Fibroblast of skin of left biceps (primary cell): ENCODE measurements at regions not wholly inside any gene's neighbourhood (a gene's known extent, or its start where the extent isn't known, plus 50 kb on each side); places are given as distances from the start of the nearest gene placed in this dataset.

Experiments used
- DNase-seq, 2 experiments: peaks; one replicate each; pipeline ENCODE4 v3.0.0-alpha.2; 2013; ENCODE audit warnings: low read depth in 2 of 2

DNA sequence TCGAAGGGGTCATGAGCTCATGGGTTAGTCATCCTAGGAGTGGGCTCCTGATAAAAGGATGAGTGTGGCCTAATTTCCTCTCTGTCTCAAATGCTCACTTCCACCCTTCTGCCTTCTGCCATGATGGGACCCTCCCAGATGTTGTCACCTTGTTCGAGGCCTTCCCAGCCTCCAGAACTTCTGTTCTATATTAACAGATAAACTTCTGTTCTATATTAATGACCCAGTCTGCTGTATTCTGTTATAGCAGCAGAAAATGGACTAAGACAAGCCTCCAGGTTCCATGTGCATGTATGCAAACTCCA, 583.2 kb downstream of the GLRX3 start:
- no peak for DNase-seq

DNA sequence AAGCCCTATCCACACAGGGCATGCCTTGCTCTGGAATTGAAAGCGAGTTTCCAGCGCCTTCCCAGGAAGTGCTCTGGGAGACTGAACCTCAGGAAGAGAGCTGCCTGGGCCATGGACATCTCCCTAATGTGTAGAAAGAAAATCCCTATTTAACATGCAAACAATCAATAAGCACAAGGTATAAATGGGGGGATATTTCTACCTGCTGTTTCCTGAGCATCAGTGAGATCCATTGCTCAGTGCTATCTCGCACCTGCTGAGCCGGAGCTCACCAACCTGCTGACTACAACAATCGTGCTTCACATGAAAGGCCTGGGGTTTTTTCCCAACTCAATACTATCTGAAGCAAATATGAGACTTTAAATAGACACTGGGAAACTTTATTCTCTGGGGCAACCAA, 584.0 kb downstream of the GLRX3 start:
- DNase-seq = no peak

DNA sequence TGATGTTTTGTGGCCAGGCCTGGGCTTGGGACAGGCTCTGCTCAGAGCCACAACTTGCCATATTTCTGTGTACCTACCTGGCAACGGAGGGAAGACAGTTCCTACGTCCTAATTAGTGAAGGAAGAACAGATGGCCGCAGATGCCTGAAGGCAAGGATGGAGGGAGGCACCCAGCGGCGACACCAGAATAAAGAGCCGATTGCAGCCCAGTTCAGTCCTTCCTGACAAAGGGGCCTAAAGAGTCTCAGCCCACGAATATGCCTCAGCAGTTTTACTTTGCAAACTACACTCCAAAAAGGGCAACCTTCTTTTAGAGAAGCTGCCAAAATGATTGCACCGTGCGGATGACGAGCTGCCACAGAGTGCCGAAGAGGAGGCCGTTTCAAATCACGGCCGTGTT, 585.8 kb downstream of the GLRX3 start:
- DNase-seq = no peak

DNA sequence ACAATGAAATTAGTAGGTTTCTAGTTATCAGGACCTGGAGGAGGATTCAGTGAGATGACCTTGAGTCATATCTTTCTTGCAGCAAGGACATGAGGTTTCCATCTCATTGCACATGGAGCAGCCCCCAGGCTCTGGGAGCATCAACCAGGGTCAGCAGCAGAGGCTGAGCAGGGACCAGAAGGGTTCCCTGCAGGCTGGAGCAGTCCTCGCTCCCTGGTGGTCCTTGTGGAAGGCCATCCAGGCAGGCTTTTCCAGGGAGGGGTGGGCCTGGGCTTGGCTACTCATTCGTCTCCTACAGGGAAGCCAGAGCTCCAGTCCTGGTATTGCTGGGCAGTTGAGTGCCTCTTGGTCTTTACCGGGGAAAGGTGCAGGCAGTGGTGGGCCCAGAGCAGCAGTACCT, 587.5 kb downstream of the GLRX3 start:
- DNase-seq = no peak

DNA sequence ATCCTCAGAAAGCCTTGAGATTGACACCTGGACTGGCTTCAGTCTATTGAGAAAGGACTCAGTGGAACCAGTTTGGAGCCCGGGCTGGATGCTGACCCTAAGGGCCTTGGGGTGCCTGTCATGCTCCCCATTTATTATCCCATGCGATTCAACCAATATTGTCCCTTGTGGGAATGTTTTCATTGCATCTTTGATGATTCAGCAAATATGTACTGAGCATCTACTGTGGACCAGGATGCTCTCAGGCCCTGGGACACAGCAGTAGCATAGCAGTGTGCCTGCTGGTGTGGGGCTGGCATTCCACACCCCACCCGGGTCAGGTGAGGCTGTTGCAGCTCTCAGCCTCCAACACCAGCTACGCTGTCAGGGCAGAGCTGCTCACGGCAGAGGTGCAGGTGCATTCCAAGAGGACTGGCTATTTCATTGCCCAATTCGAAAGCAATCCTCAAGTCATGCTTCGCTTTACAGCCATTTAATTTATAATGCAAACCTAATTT, 586.0 kb downstream of the TCERG1L start:
- no peak for DNase-seq

DNA sequence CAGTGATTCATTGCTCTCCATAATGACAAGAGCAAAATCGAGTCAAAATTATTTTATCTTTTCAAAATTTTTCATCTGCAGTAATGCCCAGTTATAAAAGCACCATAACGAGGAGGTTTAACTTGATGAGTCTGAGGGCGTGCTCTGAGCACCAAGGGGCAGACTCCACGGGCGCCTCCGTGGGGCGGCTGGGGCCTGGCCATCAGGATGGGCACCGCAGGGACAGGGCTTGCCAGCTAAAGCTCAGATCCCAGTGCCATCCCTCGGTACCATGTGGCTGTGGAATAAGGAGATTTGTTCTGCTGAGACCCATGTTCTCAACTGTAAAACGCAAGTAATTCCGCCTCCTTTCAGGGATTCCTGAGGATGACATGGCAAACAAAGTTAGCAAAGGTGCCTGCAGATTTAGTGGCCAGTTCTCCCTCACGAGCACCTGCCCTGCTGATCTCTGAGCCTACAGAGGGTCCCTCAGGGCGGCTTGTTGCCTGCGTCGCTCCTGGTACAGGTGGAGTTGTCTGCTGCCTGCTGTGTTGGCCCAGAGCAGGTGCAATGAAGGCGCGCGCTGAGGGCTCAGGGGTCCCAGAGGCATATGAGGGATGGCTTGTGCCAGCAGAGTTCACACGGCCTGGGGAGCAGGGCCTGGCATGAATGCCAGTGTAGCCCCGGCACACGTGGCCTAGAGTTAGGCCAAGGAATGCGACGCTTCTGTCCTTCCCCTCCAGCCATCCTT, 584.4 kb downstream of the TCERG1L start:
- no peak for DNase-seq

DNA sequence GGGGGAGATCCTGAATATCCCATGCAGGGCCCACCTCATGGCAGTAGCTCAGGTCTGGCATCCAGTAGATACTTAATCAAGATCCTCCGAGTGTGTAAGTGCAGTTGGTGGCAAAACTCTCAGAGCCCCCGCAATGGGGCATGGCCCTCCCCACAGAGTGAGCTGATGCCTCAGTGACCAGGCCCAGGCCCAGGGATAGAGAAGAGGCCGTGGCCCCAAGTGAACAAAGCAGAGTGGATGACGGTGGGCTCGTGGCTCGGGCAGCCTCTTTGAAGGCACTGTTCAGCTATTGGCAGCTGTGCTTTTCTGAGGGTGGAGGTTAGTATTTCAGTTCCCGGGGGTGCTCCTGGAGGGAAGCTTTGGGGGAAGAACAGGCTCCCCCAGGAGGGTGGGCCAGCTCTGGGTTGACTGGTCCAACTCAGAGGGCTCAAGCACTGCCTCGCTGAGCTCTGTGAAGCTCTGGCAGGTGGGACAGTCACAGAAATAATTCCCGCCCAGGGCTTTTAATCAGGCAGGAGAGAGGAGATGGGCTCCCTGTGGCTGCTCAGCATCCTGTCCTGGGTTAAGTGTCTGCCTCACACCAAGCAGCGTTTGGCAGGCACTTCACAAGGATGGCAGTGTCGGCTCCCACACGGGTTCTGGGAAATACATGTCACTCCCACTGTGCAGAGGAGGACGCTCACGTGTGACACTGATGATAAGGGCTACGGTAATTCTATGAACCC, 583.6 kb downstream of the TCERG1L start:
- DNase-seq = no peak

DNA sequence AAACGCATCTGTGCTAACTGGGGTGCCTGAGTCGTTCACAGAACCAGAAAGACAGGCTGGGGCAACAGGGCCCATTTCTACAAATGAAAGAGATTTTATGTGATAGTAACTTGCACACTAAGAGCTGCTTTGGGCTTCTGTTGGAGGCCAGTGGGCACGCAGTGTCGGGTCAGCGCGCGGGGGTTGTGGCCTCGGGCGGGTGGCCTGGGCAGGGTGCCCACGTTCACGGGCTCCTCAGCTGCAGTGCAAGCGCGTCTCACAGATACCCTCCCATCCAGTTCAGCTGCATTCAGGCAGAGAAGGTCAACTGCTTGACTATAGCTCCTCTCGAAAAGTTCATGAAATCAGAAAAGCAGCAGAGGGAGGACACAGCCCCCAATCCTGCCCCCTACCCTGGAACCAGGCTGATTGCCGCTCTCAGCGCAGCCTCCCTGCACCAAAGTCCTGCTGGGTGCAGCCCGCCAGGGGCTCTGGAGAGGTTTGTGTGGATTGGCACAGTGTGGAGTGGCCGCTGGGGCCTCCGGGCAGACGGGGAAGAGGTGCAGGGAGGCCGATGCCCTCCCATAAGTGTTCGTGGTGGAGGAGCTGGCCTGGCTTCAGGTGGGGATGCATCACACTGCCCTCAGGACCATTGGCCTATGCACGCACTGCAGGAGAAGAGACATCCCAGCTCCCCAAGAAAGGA, 582.8 kb downstream of the TCERG1L start:
- DNase-seq = no peak

DNA sequence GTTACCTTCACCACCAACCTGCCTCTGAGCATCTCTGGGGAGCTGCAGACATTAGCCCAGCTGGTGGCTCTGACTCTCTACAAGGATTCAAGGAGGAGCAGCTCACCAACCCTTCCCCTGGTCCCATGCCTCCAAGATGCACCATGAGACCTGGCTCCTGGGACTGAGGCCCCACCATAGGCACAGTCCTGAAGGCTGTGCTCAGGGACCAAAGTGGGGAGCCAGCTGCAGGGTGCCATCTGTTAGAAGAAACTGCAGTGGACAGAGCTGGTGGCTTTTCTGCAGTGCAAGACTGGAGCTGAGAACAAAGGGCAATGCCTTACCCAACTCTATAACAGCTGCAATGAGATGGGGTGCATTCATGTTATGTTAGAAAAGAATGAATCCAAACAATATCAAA, 581.6 kb downstream of the TCERG1L start:
- DNase-seq = no peak

DNA sequence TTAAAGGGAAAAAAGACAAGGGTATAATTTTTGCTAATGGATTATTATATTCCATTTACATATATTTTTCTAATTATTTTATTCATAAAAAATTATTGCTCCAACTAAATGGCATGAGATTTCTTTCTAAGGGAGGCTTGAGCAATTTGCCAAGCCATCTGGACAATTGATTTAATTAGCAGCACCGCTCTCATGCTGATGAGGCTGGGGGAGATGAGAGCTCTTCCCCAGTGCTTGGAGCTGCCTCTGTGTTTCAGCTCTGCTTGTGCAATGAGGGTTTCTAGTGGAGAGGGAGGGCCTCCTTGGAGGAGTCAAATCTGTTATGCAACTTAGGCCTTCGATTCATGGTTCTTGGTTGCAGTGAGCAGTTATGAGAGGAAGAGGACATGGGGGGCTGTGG, 574.3 kb downstream of the TCERG1L start:
- no peak for DNase-seq

DNA sequence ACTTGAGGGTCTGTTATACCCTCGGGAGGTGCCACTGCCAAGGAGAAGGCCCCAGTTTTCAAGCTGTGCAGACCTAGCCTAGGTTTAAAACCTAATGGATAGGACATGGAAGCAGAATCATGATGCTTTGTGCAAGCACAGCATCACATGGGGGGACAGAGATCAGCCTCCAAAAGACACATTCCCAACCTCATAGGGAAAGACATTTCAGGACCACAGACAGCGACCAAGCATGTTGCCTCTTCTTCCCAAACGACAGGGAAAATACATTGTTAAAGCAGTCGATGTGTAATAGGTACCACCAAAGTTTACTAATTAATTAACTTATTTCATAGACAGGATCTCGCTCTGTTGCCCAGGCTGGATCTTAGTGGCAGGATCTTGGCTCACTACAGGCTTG, 573.9 kb downstream of the TCERG1L start:
- no peak for DNase-seq

DNA sequence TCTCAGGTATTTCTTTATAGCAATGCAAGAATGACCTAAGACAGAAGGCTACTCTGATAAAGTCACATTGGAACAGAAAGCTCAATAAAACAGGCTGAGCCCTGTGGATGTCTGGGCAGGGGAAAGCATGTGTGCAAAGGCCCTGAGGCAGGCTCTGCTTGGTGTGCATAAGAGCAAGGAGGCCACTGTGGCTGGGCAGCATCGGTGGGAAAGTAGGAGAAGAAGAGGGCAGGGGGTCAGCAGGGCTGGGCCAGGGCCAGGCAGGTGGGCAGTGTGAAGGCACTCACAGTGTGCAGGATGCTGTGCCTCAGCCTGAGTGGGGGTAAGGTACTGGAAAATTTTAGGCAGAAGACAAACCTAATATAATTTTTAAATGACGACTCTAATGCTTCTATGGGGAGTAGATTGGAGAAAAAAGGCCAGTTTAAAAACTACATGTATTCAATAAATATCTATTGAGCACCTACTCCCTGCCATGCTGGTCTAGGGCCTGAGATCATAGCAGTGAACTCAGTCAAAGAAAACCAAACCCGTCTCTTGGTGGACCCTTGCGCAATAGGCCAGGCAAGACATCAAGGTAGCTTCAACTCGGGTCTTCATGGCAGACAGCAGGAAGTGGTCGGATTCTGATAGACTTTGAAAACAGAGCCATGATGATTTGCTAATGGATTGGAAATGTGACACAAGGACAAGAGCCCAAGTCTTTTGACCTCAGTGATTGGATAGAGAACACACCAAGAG, 572.3 kb downstream of the TCERG1L start:
- DNase-seq = no peak

DNA sequence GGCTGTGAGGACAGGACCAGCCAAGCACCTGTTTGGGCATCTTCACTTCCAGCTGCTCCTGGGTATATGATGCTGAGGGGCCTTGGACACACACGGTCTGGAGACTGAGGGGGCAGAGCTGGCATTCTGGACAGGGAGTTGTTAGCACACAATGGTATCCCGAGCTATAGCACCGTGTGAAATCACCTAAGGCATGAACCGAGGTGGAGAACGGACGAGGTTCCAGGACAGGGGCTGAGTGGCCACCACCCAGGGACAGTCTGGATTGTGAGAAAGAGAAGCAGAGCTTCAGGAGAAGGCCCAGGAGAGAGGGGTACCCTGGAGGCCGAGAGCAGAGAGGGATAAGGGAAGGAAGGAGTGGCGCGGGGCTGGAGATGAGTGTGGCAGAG, 571.8 kb downstream of the TCERG1L start:
- DNase-seq = no peak

DNA sequence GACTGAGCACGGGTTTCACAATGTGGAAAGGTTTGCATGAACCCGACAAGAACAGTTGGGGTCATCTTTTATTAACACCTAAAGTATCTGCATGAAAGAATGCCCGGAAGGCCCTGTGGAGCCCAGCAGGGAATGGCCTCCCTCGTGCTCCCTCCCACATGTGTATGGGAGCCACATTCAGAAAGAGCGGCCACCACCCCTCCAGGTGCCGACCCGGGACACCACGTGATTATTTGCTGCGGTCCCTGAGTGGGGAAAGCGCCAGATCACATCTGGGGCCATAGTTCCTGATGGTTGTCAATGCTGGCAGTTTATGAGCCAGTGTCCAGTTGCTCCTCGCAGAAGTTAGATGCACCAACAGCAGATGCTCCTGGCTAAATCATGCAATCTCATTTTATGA, 571.4 kb downstream of the TCERG1L start:
- DNase-seq = no peak

DNA sequence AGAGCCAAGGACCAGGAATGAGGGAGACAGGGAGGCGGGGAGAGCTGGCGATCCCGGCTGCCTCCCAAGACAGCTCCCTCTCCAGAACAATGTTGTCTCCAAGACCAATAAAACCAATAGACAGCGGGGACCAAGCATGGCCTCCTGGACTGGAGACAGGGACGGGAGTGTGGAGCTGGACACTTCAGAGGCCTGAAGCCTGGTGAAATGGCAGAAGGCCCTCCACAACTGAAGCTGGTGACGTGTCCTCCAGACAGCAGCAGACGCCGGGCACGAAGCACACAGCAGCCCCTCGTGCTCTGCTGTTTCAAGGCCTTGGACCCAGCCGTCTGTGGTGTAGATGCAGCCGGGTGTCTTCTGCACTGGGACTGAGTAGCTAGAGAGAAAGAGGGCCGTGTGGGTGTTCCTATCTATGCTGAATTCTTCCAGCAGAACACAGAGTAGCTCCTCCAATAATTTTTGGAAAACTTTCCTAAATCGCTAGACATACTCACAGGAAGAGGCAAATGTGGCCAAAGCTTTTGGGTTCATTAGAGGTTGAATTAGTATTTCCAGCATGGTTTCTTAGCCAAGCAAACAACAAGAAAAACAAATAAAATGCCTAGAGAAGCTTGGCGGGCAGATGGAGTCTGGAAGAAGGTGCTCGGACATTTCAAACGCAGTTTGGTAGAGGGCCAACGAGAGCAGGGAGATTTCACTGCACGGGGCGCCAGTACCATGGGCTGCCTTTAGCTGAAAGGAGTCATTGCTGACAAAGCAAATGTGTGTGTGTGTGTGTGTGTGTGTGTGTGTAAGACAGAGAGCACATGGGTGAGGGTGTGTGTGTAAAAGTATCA, 570.4 kb downstream of the TCERG1L start:
- DNase-seq = no peak

DNA sequence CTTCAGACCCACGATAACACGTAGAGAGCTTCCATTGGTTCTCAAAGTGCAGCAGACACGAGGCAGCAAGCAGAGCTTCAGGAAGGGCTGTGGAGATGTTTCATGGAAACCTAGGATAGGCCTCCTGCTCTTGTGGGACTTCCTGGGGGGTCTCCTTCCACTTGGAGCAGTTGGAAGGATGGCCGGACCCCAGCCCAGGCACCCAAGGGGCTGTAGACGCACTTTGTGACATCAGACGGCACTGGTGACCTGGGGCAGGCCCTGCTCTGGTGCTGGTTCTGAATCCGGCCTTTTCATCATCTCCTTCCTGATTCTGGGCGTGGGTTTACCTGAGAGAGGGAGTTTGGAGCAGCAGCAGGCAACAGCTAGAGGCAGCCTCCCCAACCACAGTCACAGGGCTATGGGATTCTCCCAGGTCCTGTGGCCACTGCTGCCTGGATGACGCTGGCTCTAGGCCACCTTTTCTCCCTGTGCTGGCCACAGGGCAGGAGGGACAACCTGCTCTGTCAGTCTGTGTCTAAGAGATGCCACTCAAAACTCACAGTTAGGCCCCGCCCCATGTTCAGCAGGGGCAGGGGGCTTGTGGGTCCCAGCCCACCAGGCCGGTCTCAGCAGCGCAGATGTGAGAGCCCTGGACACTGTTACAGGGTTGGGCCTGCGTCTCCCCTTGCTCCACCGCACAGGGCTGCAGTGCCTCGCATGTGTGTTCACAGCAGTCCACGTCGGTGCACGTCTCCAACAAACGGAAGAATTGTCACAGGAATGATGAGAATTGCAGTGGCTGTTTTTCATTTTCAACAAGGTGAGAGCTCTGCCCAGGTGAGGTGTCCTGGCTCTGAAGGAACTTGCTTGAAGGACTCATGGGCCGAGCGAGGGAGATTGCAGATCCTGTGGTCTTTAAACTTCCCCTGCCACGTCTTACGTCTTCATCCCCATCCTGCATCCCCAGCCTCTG, 569.3 kb downstream of the TCERG1L start:
- DNase-seq = no peak

DNA sequence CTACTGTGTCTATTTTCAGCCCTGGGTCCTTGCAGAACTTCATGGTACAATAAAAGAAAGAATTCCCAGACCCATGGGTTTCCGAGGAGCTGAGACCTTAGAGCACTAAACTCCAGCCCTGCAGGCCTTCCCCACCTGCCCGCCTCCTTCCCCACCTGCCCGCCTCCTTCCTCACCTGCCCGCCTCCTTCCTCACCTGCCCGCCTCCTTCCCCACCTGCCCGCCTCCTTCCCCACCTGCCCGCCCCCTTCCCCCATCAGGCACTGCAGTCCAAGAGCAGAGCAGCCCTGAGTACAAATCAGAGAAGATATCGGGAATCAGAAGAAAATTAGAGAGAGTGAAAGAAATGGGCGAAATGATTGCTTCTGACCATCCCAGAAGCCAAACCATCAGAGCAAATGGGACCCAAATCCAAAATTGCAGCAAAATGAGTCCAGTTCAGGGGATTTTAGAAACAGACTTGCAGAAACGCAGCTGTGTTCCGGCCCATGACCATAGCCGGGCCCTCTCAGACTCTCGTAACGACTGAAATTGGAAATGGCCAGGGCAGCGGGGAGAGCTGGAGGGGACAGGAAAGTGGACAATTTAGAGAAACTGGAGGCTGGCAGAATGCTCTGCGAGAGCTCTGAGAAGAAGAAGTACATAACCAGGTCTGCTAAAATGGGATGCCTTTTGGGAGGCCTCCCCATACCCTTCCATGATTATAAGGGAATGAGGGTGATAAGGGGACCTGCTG, 568.4 kb downstream of the TCERG1L start:
- DNase-seq = no peak

DNA sequence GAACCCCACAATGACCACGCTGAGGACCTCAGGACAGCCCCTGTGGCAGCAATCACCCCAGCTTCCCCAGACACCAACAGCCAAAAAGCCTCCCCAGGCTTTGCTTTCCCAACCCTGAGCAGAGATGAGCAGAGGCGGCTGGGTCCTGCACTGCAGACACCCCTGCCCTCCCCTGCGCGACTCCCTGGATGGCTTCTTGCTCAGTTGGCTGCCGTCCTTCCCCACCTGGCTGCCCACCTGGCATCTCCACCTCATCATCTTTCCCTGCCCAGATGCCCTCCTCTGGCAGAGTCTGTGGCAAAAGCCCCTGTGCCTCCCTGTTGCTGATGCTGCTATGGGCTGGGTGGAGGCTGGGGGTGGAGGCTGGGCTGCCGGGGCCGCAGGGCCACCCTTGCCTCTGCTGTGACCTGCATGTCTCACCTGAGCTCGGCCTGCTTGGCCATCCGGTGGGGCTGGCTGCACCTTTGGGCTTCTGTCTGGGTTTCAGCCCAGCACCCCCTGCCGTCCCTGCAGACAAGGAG, 567.7 kb downstream of the TCERG1L start:
- no peak for DNase-seq

DNA sequence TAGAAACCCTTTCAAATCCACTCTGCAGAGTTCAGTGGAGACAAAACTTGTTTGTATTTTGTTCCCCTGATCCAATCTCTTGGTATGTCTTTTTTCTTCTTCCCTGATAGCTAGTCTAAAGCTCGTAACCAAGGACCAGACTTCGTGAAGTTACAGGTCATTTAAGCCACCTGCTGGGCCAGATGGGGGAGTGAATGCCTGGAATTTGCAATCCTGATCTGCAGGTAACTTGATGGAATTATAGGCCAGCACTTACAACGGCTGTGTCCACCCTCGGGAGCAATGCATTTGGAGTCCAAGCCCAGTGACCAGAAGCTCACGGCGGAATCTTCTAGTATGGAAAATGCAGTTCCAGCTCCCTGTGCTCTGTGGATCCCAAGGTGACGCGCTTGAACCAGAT, 566.9 kb downstream of the TCERG1L start:
- DNase-seq = no peak
